ENCODE measurements at regions not wholly inside any gene's neighbourhood (a gene's known extent, or its start where the extent isn't known, plus 50 kb on each side); places are given as distances from the start of the nearest gene placed in this dataset.

DNA sequence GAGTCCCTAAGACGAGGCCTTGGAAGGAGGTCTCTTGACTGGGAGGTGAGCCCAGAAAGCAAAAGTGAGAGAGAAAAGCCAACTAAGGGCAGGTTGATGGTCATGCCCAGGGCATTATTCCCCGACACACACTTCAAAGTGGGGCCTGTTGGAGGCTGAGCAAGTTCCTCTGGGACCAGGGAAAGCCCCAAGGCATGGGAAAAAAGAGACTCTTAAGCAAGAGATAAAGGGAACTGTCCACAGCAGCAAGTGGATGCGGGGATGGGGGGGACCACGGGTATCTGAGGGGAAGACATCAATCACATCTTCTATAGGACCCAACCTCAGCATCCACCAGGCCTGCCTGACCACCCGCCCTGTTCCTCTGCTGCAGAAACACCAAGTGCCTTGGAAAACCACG is 119.9 kb upstream of the MAFB start:
- no peak for DNase-seq (ENCODE audit: low spot score)

- no peak for DNase-seq (ENCODE audit: low spot score)
These were observed 120.3 kb upstream of the MAFB start for GRCh38 chr20:40809361-40809760.

DNA sequence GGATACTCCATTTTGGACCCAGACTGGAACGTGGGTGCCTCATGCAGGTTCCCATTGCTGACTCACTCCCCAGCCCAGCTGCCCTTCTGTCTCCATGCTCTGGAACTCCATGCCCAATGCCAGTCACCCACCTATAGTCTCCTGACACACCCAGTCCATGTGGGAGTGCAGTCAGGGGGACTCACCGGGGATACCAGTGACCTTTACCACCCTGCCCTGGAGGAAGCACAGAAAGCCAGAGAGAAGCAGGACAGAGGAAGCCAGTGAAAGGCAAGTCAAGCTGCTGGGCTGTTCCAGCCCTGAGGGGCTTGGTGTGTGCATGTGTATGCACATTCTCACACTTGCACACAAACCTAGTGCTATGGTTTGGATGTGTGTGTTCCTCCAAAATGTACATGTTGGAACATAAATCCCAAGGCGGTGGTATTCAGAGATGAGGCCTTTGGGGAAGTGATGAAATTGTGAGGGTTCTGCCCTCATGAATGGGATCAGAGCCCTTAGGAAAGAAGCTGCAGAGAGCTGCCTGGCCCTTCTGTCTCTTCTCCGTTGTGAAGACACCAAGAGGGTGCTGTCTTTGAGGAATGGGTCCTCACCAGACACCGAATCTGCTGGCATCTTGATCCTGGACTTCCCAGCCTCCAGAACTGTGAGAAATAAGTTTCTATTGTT is 121.4 kb upstream of the MAFB start:
- no peak for DNase-seq (ENCODE audit: low spot score)

- no peak for DNase-seq (ENCODE audit: low spot score)
These were observed 122.0 kb upstream of the MAFB start for GRCh38 chr20:40811004-40811403.

DNA sequence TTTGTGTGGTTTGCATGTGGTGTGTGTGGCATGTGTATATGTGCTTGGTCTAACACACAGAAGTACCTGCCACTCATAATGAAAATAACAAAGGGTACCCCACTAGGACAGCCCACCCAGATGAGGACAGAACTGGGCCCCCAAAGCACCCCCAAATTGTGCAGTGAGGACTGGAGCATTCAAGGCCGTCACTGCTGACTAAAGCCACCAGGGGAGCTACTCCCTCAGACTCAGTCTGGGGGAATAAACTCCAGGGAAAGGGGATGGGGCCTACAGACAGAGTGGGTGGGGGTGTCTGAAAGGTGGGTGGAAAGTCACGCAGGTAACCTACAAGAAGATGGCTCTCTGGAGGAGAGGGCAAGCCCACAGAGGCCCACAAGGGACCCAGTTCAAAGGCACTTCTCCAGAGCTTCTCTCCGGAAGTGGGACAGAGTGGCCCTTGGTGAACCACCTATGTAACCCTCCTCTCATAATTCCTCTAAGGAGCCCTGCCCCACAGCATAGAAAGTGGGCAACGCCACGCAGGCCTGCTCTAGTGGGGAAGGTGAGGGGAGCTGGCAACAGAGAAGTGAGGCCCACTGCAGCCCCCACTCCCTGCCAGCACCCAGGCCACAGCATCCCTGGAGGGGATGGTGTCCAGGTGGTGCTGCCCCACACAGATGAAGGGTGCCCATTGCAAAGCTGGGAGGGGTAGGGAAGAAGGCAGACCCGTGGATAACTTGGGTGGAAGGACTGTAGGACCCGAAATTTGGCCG is 122.8 kb upstream of the MAFB start:
- no peak for DNase-seq (ENCODE audit: low spot score)

GRCh38 chr20:40812415-40812925 is 123.4 kb upstream of the MAFB start:
- no peak for DNase-seq (ENCODE audit: low spot score)

- DNase-seq (ENCODE audit: low spot score), result no peak
These were observed 124.0 kb upstream of the MAFB start for GRCh38 chr20:40813029-40813431.

DNA sequence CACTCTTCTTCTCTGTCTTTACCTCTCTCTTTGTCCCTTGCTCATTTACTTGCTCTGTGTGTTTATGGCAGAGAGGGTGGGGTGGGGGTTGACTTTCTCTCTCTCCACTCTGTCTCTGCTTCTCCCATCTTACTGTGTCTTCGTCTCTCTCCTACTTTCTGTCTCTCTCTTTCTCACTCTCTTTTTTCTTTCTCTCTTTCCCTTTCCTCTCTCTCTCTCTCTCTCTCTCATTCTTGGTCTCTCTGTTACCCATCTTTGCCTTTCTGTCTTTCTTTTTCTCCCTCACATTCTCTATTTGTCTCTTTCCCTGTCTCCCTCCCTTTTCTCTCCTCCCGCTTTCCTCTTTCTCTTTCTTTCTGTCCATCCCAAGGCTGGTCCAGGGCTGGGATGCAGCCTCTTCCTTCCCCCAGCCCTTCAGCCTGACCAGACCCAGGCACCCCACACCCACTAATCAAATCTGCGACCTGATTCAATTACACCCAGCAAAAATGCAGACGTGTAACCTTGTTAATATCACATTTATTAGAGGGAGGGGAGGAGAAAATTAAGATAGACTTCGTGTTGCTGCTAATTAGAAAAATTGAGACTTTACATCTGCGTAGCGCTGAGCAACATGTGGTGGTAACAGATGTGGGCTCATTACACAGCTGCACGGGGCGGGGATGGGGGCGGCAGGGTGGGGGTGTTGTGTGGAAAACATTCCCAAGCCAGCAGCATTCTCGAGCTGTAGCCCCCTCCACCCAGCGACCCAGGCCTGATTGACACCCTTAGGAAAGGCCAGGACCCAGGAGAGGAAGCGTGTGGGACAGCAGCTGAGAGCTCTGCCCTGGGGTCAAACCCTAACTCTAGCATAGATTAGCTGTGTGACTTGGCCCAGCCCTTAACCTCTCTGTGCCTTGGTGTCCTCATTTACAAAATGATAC is 124.9 kb upstream of the MAFB start:
- no peak for DNase-seq (ENCODE audit: low spot score)

- DNase-seq (ENCODE audit: low spot score), result no peak
These were observed 125.6 kb upstream of the MAFB start for GRCh38 chr20:40814631-40814960.

DNA sequence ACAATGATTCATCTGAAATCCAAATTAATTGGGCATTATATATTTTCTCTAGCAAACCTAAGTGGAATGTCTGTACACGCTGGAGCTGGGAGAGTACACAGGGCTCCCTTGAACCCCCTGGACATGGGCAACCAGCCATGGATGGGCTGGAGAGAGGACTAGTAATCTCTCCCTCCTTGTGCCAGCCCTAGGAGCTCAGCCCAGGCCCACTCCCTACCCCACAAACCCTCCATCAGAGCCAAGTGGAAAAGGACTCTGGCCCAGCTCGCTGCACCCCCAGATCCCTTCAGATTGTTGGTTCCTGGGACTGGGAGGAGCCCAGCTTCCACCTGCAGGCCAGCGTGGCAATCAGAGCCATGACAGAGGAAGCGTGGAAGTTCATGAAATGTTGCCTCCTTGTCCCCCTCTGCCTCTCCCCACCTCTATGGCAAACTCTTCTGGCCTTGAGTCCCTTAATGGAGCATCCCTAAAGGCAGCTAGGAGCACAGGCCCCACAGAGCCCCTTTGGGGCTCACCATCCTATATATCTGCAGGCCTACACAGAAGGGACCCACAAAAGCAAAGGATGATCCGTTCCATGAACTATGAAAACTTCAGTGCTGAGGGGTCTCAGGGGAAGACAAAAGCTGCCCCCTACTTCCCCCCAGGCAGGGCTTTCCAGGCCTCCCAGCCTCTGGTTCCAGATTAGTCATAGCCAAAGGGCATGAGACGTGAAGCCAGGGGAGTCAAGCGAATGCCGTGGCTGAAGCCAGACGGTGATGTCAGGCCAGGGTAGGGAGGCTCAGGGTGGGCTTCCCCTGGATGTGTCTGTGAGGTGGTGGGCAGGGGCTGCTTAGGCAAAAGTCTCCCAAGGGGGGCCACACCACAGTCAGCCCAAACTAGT is 126.4 kb upstream of the MAFB start:
- DNase-seq (ENCODE audit: low spot score), result no peak

GRCh38 chr20:40816039-40816352 is 127.0 kb upstream of the MAFB start:
- DNase-seq (ENCODE audit: low spot score), result no peak

DNA sequence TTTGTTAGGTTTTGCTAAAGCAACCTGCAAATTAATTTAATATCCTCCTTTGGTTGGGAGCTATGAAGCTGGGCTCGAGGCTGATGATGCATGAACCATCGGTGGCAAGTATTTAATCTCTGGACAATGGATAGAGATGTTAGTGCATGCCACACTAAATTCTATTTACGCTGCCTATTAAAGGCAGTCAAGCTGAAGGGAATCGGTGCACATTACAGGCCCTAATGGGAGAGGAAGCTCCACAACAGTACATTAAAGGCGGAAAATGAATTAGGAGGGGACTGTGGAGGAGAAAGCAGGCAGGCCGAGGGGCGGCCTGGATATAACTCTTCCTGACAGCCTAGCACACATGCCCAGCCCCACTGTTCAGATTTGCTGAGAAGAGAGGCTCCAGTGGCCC is 132.4 kb upstream of the MAFB start:
- DNase-seq (ENCODE audit: low spot score), result no peak

DNA sequence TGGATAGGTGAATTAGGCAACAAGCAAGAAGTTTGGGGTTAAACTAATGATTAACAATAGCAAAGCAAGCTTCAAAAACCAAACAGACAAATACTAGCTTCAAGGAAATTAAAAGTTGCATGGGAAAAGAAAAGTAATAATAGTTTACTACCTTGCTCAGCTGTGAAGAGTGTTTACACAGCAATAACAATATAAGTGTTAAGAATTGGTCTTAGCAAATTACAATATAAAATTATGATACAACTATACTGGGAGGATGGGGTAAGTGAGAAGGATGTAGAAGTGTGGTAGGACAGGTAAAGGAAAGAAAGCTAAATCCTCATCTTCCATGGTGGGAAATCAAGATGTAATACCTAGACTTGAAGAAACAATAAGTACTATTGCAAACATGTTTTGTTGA is 137.7 kb upstream of the MAFB start:
- no peak for DNase-seq (ENCODE audit: low spot score)

GRCh38 chr20:40835321-40835720 is 146.3 kb upstream of the MAFB start:
- DNase-seq (ENCODE audit: low spot score), result no peak

DNA sequence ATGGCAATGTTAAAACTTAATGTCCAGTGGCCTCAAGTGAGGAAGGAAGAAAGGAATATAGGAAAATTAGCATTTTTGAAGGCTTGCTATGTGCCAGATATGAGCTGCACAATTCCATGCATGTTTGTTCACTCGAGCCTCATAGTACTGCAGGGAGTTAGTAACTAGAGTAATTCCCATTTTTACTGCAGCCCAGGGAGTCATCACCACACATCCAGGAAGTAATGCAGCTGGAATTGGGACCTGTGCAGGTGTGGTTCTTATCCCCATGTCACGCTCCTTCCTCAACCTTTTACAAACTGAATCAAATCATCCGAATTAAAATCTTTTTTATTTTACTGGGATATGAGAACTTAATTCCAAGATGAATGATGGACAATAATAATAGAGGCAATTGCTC is 149.5 kb upstream of the MAFB start:
- no peak for DNase-seq (ENCODE audit: low spot score)

- DNase-seq (ENCODE audit: low spot score), result no peak
These were observed 154.2 kb upstream of the MAFB start for GRCh38 chr20:40843251-40843650.

DNA sequence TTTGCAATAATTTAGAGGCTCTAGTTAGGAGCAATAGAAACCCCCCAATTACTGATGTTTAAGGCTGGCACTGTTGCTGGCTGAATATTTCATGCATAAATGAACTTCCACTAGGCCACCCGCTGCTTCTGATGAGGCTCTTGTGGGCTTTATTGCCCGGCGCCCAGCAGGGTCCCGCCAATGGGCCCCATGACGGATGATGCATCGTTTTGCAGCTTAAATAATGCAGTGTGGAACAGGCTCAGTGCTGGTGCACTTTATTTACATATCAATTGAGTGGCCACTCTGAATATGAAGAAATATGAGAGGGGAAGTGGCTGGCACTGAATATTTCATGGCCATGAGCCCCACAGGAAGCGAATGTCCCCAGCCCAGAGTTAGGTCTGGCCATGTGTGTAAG is 155.3 kb upstream of the MAFB start:
- no peak for DNase-seq (ENCODE audit: low spot score)

GRCh38 chr20:40848096-40848495 is 159.1 kb upstream of the MAFB start:
- no peak for DNase-seq (ENCODE audit: low spot score)

DNA sequence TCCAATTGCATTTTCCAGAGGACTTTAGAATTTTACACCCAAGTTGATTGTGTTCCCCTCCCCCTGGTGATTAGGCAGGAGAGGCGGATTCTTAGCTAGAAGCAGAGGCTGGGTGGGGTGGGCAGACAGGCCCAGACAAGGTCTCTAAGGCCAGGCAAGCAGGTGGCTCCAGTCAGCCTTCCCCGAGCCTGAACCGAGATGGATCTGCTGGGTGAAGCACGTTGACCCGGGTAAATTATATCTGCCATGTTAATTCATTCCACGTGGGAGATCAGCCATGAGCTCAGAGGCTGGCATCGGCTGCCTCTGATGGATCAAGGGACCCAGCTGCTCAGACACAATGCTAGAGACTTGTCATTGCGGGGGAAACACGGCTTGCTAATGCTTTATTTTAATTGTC is 159.5 kb upstream of the MAFB start:
- no peak for DNase-seq (ENCODE audit: low spot score)

GRCh38 chr20:40849456-40849855 is 160.4 kb upstream of the MAFB start:
- DNase-seq (ENCODE audit: low spot score), result no peak

DNA sequence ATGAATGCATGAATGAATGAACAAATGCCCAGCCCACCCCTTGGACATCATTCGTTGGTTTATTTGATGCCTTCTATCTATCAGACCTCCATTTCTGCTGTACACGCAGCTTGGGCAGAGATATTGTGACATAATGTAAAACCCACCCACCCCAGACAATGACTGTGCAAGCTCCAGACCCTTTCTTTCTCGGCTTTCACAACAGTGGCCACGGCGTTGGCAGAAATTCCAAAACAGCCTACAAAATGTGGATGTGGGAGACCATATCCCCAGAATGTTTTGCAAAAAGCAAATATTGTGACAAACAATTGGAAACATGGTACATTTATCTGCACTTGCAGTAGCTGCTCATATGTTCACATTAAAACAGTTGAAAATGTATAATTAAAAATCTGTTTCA is 162.0 kb upstream of the MAFB start:
- DNase-seq (ENCODE audit: low spot score), result no peak

DNA sequence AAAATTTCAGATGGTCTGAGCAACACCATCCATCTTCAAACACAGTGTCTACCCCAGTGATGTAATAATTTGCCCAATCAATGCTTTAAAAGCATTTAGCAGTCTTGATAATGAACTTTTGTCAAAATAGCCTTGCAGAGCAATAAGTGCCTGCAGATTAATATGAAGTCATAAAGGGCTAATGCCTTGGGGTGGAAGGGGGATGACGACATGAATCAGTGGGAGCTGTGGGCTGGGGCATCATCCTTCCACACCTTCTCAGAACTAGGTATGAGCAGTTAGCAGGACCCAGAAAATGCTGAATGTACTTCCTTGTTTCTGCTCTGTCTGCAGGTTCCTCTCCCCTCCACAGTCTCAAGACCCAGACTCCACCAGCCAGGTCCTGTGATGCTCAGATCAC is 166.2 kb upstream of the MAFB start:
- DNase-seq (ENCODE audit: low spot score), result no peak
